Keratinocyte (primary cell): ENCODE measurements at regions not wholly inside any gene's neighbourhood (a gene's known extent, or its start where the extent isn't known, plus 50 kb on each side); places are given as distances from the start of the nearest gene placed in this dataset.

Experiments used
- CTCF ChIP-seq, 3 experiments: IDR thresholded peaks in 1 of 3; conservative IDR thresholded peaks in 1 of 3; optimal IDR thresholded peaks in 1 of 3; 2 replicates in 2 of 3; 3 replicates in 1 of 3; pipeline versions ENCODE3 to v1.5.1; 2011; ENCODE audit warnings: low read length in 3 of 3, mild to moderate bottlenecking in 3 of 3, moderate library complexity in 2 of 3, control low read depth in 1 of 3, inconsistent platforms in 1 of 3; ENCODE audit not compliant: insufficient read depth in 2 of 3; ENCODE audit errors: extremely low read depth in 1 of 3
- EZH2 ChIP-seq: IDR thresholded peaks from one replicate; pipeline ENCODE4 v1.6.1; 2012; ENCODE audit warnings: inconsistent platforms, mild to moderate bottlenecking, low read length, moderate library complexity

- TF ChIP-seq CTCF (optimal IDR thresholded peaks at IDR 0.05 in 1 of 3, IDR thresholded peaks at IDR 0.05 in 1 of 3, conservative IDR thresholded peaks at IDR 0.05 in 1 of 3; ENCODE audit: extremely low read depth in 1 of 3, insufficient read depth in 2 of 3, low read length in 3 of 3), result no peak
- no peak for TF ChIP-seq EZH2
Observed at GRCh38 chr3:124504332-124505059, 225.8 kb upstream of the UMPS start.
